ENCODE measurements at regions not wholly inside any gene's neighbourhood (a gene's known extent, or its start where the extent isn't known, plus 50 kb on each side); places are given as distances from the start of the nearest gene placed in this dataset.

GRCh38 chr10:31635415-31636065, 293.1 kb downstream of the ARHGAP12 start:
- no peak for DNase-seq

GRCh38 chr10:31635009-31635408, 293.6 kb downstream of the ARHGAP12 start:
- DNase-seq, result no peak

- no peak for DNase-seq
Measured at GRCh38 chr10:31630861-31631567, 297.6 kb downstream of the ARHGAP12 start.

GRCh38 chr10:31625566-31625965, 303.1 kb downstream of the ARHGAP12 start:
- no peak for DNase-seq

GRCh38 chr10:31624611-31625010, 304.0 kb downstream of the ARHGAP12 start:
- DNase-seq, result no peak

GRCh38 chr10:31623947-31624346, 304.7 kb downstream of the ARHGAP12 start:
- no peak for DNase-seq

GRCh38 chr10:31623466-31623865, 304.4 kb downstream of the ZEB1 start:
- no peak for DNase-seq

GRCh38 chr10:31622978-31623377, 304.0 kb downstream of the ZEB1 start:
- DNase-seq, result no peak

GRCh38 chr10:31621733-31622132, 302.7 kb downstream of the ZEB1 start:
- DNase-seq, result no peak

- DNase-seq, result no peak
Measured at GRCh38 chr10:31620226-31621151, 301.5 kb downstream of the ZEB1 start.

- no peak for DNase-seq
Measured at GRCh38 chr10:31619531-31620061, 300.6 kb downstream of the ZEB1 start.

- DNase-seq, result no peak
Measured at GRCh38 chr10:31618541-31619291, 299.7 kb downstream of the ZEB1 start.

- no peak for DNase-seq
Measured at GRCh38 chr10:31617757-31618156, 298.7 kb downstream of the ZEB1 start.

- DNase-seq, result no peak
Measured at GRCh38 chr10:31617133-31617532, 298.1 kb downstream of the ZEB1 start.

GRCh38 chr10:31615129-31615528, 296.1 kb downstream of the ZEB1 start:
- no peak for DNase-seq

- DNase-seq, result no peak
Measured at GRCh38 chr10:31614611-31615010, 295.6 kb downstream of the ZEB1 start.

- DNase-seq, result no peak
Measured at GRCh38 chr10:31612082-31612481, 293.1 kb downstream of the ZEB1 start.

GRCh38 chr10:31611161-31611560, 292.1 kb downstream of the ZEB1 start:
- DNase-seq, result no peak

GRCh38 chr10:31607481-31607880, 288.5 kb downstream of the ZEB1 start:
- DNase-seq, result no peak

- no peak for DNase-seq
Measured at GRCh38 chr10:31606841-31607240, 287.8 kb downstream of the ZEB1 start.

- DNase-seq, result no peak
Measured at GRCh38 chr10:31605861-31606525, 287.0 kb downstream of the ZEB1 start.

GRCh38 chr10:31605426-31605825, 286.4 kb downstream of the ZEB1 start:
- DNase-seq, result no peak
